ENCODE measurements at regions not wholly inside any gene's neighbourhood (a gene's known extent, or its start where the extent isn't known, plus 50 kb on each side); places are given as distances from the start of the nearest gene placed in this dataset.
"Not testable (repeated sequence)": the region's sequence is repeated elsewhere in the genome, so short reads cannot be mapped to it uniquely, and the experiment has no call there.

- Histone ChIP-seq H3K9me3 (ENCODE audit: insufficient read depth, low read depth, low read length) (no peaks in the 10 kb centered on the region; the same call in 1 of the 2 replicates), H3K27me3 (ENCODE audit: insufficient read depth, low read length, poor library complexity, severe bottlenecking) (no peaks in the 10 kb centered on the region), H3F3A (ENCODE audit: low read depth) (no peaks in the 10 kb centered on the region), H3K36me3 (ENCODE audit: insufficient read depth, low read length) (no peaks in the 10 kb centered on the region), H3K9ac (ENCODE audit: low read depth, low read length, poor library complexity, severe bottlenecking) (no peak overlapping the region), H4K20me1 (ENCODE audit: insufficient read depth, low read length, poor library complexity, severe bottlenecking) (no peaks in the 10 kb centered on the region), H2AFZ (ENCODE audit: low read length) (no peak overlapping the region), H3K4me2 (ENCODE audit: low read depth, low read length, poor library complexity, severe bottlenecking) (no peak overlapping the region), H3K4me3 (ENCODE audit: low read length, poor library complexity, severe bottlenecking) (no peak overlapping the region), H3K9me2 (replicated peaks; ENCODE audit: low read depth, low read length) (no peaks in the 10 kb centered on the region), H3K79me2 (ENCODE audit: insufficient read depth, low read length) (no peaks in the 10 kb centered on the region), H3K4me1 (ENCODE audit: insufficient read depth, low read length, poor library complexity, severe bottlenecking) (no peaks in the 10 kb centered on the region)
- TF ChIP-seq EZH2phosphoT487 (IDR thresholded peaks at IDR 0.05; ENCODE audit: borderline replicate concordance) (no peak), CTCF (conservative IDR thresholded peaks at IDR 0.05; ENCODE audit: low read length) (no peak)
These were observed 1081.7 kb upstream of the EDIL3 start for GRCh38 chr5:85466423-85466822.

- Histone ChIP-seq H3K4me1 (ENCODE audit: insufficient read depth, low read length, poor library complexity, severe bottlenecking) (no peaks in the 10 kb centered on the region), H3F3A (ENCODE audit: low read depth) (no peaks in the 10 kb centered on the region), H4K20me1 (ENCODE audit: insufficient read depth, low read length, poor library complexity, severe bottlenecking) (no peaks in the 10 kb centered on the region), H3K9me3 (ENCODE audit: insufficient read depth, low read depth, low read length) (no peaks in the 10 kb centered on the region; the same call in 1 of the 2 replicates), H3K36me3 (ENCODE audit: insufficient read depth, low read length) (no peaks in the 10 kb centered on the region), H3K9ac (ENCODE audit: low read depth, low read length, poor library complexity, severe bottlenecking) (no peak overlapping the region), H3K4me2 (ENCODE audit: low read depth, low read length, poor library complexity, severe bottlenecking) (no peak overlapping the region), H2AFZ (ENCODE audit: low read length) (no peak overlapping the region), H3K9me2 (replicated peaks; ENCODE audit: low read depth, low read length) (no peaks in the 10 kb centered on the region), H3K27me3 (ENCODE audit: insufficient read depth, low read length, poor library complexity, severe bottlenecking) (no peaks in the 10 kb centered on the region), H3K4me3 (ENCODE audit: low read length, poor library complexity, severe bottlenecking) (no peak overlapping the region), H3K79me2 (ENCODE audit: insufficient read depth, low read length) (no peaks in the 10 kb centered on the region)
- no peak for TF ChIP-seq EZH2phosphoT487 (IDR thresholded peaks at IDR 0.05; ENCODE audit: borderline replicate concordance)
- no peak for TF ChIP-seq CTCF (conservative IDR thresholded peaks at IDR 0.05; ENCODE audit: low read length)
These were observed 1088.1 kb upstream of the EDIL3 start for GRCh38 chr5:85472749-85473148.

- H3K9me3 ChIP-seq (ENCODE audit: insufficient read depth, low read depth, low read length); H3K9me2 ChIP-seq (replicated peaks; ENCODE audit: low read depth, low read length); H3K36me3 ChIP-seq (ENCODE audit: insufficient read depth, low read length); H3K9ac ChIP-seq (ENCODE audit: low read depth, low read length, poor library complexity, severe bottlenecking); H2AFZ ChIP-seq (ENCODE audit: low read length); H3K79me2 ChIP-seq (ENCODE audit: insufficient read depth, low read length); H4K20me1 ChIP-seq (ENCODE audit: insufficient read depth, low read length, poor library complexity, severe bottlenecking); H3K4me3 ChIP-seq (ENCODE audit: low read length, poor library complexity, severe bottlenecking); H3K4me2 ChIP-seq (ENCODE audit: low read depth, low read length, poor library complexity, severe bottlenecking); H3K4me1 ChIP-seq (ENCODE audit: insufficient read depth, low read length, poor library complexity, severe bottlenecking); H3K27me3 ChIP-seq (ENCODE audit: insufficient read depth, low read length, poor library complexity, severe bottlenecking); H3F3A ChIP-seq (ENCODE audit: low read depth): not testable (repeated sequence)
These were observed 1090.5 kb upstream of the EDIL3 start for GRCh38 chr5:85475151-85475550.

- TF ChIP-seq CTCF (conservative IDR thresholded peaks at IDR 0.05; ENCODE audit: low read length) (no peak), EZH2phosphoT487 (IDR thresholded peaks at IDR 0.05; ENCODE audit: borderline replicate concordance) (no peak)
These were observed 1091.9 kb upstream of the EDIL3 start for GRCh38 chr5:85476617-85477016.

More at GRCh38 chr5:85476617-85477016, 1091.9 kb upstream of the EDIL3 start:
- Histone ChIP-seq H3F3A (ENCODE audit: low read depth) (no peaks in the 10 kb centered on the region), H3K36me3 (ENCODE audit: insufficient read depth, low read length) (no peaks in the 10 kb centered on the region), H3K79me2 (ENCODE audit: insufficient read depth, low read length) (no peaks in the 10 kb centered on the region), H3K4me1 (ENCODE audit: insufficient read depth, low read length, poor library complexity, severe bottlenecking) (no peaks in the 10 kb centered on the region), H3K27me3 (ENCODE audit: insufficient read depth, low read length, poor library complexity, severe bottlenecking) (no peaks in the 10 kb centered on the region), H3K9me3 (ENCODE audit: insufficient read depth, low read depth, low read length) (no peaks in the 10 kb centered on the region), H2AFZ (ENCODE audit: low read length) (no peak overlapping the region), H3K9ac (ENCODE audit: low read depth, low read length, poor library complexity, severe bottlenecking) (no peak overlapping the region), H3K4me3 (ENCODE audit: low read length, poor library complexity, severe bottlenecking) (no peak overlapping the region), H4K20me1 (ENCODE audit: insufficient read depth, low read length, poor library complexity, severe bottlenecking) (no peaks in the 10 kb centered on the region), H3K4me2 (ENCODE audit: low read depth, low read length, poor library complexity, severe bottlenecking) (no peak overlapping the region), H3K9me2 (replicated peaks; ENCODE audit: low read depth, low read length) (no peaks in the 10 kb centered on the region)

Data from Loucy (cell line).